Coronary artery (tissue), 2 donors: ENCODE measurements at regions not wholly inside any gene's neighbourhood (a gene's known extent, or its start where the extent isn't known, plus 50 kb on each side); places are given as distances from the start of the nearest gene placed in this dataset.
"Not testable (repeated sequence)": the region's sequence is repeated elsewhere in the genome, so short reads cannot be mapped to it uniquely, and the experiment has no call there.

Experiments used
- DNase-seq: peaks from one replicate; pipeline ENCODE4 v3.0.0-alpha.2; 2017; ENCODE audit warnings: low spot score
- H3K27ac ChIP-seq, 2 donors: fragments of 200-600 bp; sonication (generic); one replicate each; pipeline ENCODE4 v1.5.1; 2016 to 2019
- H3K4me3 ChIP-seq: fragments of 200-600 bp; sonication (generic); 2 replicates; pipeline ENCODE4 v1.5.1; 2016; ENCODE audit warnings: mild to moderate bottlenecking, moderate library complexity
- TF ChIP-seq, protein P1 (sequence below): fragments of 200-600 bp; sonication (generic); IDR thresholded peaks from one replicate; pipeline ENCODE4 v1.5.1; 2019; ENCODE audit warnings: antibody characterized with exemption

DNA sequence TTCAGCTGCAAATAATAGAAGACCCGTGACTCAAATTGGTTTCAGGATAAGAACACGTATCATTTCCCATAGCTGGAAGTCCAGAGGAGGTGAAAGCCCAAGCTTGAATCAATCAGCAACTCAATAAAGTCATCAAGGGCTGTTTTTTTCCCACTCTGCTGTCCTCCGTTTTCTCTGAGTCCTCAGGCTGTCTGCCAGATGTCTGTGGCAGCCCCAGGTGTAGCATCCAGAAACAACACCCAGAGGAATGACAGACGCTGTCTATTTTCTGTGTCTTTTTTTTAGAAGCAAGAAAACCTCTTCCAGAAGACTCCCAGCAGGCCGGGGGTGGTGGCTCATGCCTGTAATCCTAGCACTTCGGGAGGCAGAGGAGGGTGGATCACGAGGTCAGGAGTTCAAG lies 204.4 kb downstream of the FAM43A start:
- Histone ChIP-seq H3K27ac (no peak overlapping the region), H3K4me3 (no peak overlapping the region)
- TF ChIP-seq, protein P1, sequence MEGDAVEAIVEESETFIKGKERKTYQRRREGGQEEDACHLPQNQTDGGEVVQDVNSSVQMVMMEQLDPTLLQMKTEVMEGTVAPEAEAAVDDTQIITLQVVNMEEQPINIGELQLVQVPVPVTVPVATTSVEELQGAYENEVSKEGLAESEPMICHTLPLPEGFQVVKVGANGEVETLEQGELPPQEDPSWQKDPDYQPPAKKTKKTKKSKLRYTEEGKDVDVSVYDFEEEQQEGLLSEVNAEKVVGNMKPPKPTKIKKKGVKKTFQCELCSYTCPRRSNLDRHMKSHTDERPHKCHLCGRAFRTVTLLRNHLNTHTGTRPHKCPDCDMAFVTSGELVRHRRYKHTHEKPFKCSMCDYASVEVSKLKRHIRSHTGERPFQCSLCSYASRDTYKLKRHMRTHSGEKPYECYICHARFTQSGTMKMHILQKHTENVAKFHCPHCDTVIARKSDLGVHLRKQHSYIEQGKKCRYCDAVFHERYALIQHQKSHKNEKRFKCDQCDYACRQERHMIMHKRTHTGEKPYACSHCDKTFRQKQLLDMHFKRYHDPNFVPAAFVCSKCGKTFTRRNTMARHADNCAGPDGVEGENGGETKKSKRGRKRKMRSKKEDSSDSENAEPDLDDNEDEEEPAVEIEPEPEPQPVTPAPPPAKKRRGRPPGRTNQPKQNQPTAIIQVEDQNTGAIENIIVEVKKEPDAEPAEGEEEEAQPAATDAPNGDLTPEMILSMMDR: no peak
- peak; percentile 43 for DNase-seq

GRCh38 chr3:194893121-194893987 lies 207.7 kb downstream of the FAM43A start:
- Histone ChIP-seq H3K4me3 (no peak overlapping the region), H3K27ac (no peak overlapping the region)
- TF ChIP-seq, protein P1: no peak
- peak; percentile 50 for DNase-seq

- no peak overlapping the region for H3K27ac ChIP-seq
- H3K4me3 ChIP-seq: no peak overlapping the region
- DNase-seq: no peak
- TF ChIP-seq, protein P1: no peak
Observed at GRCh38 chr3:194894538-194894937, 208.9 kb downstream of the FAM43A start.

GRCh38 chr3:194900854-194901522 lies 215.3 kb downstream of the FAM43A start:
- Histone ChIP-seq H3K27ac (no peak overlapping the region), H3K4me3 (no peak overlapping the region)
- TF ChIP-seq, protein P1: no peak
- DNase-seq: no peak

DNA sequence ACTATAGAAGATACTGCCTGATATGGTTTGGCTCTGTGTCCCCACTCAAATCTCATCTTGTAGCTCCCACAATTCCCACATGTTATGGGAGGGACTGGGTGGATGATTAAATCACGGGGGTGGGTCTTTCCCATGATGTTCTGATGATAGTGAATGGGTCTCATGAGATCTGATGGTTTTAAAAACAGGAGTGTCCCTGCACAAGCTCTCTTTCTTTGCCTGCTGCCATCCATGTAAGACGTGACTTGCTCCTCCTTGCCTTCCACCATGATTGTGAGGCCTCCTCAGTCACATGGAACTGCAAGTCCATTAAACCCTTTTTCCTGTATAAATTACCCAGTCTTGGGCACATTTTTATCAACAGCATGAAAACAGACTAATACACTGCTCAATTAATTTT lies 217.8 kb downstream of the FAM43A start:
- H3K4me3 ChIP-seq, DNase-seq: not testable (repeated sequence)

DNA sequence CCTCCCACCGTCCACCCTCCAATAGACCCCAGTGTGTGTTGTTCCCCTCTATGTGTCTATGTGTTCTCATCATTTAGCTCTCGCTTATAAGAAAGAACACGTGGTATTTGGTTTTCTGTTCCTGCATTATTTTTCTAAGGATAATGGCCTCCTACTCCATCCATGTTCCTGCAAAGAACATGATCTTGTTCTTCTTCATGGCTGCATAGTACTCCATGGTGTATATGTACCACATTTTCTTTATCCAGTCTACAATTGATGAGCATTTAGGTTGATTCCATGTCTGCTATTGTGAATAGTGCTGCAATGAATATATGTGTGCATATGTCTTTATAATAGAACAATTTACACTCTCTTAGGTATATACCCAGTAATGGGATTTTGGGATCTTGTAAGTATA lies 219.3 kb downstream of the FAM43A start:
- not testable (repeated sequence) for DNase-seq, H3K27ac ChIP-seq, H3K4me3 ChIP-seq

More for the DNA sequence above, 217.8 kb downstream of the FAM43A start:
- H3K27ac ChIP-seq: not testable (repeated sequence)

DNA sequence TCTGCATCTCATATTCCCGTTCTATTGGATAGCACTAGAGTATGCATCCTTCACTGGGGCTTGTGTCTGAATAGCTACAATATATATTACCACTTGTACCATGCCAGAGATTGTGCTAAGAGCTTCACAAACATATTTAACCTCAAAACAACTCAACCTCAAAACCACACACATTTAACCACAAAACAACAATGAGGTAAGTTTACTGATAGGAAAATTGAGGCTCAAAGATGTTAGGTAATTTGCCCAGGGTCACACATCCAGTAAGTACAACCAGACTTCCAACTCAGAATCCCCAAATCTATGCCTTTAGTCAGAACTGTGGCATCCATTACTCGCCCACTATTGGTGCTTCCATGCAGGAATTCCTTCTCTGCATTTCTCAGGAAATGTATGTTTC lies 220.0 kb downstream of the FAM43A start:
- TF ChIP-seq, protein P1: no peak
- H3K4me3 ChIP-seq: no peak overlapping the region
- H3K27ac ChIP-seq: no peak overlapping the region
- no peak for DNase-seq

GRCh38 chr3:194906229-194906629 lies 220.5 kb downstream of the FAM43A start:
- Histone ChIP-seq H3K4me3 (no peak overlapping the region), H3K27ac (no peak overlapping the region)
- no peak for DNase-seq
- TF ChIP-seq, protein P1: no peak
